Skeletal muscle satellite cell (primary cell): ENCODE measurements at regions not wholly inside any gene's neighbourhood (a gene's known extent, or its start where the extent isn't known, plus 50 kb on each side); places are given as distances from the start of the nearest gene placed in this dataset.

Source experiments
- H3K27me3 ChIP-seq: 2 replicates; pipeline ENCODE4 v1.7.0; 2013; ENCODE audit warnings: low read length; ENCODE audit not compliant: control insufficient read depth, insufficient read depth
- H3K36me3 ChIP-seq: 2 replicates; pipeline ENCODE4 v1.7.0; 2013; ENCODE audit warnings: mild to moderate bottlenecking, control low read depth, low read length; ENCODE audit not compliant: insufficient read depth
- H3K4me1 ChIP-seq: 2 replicates; pipeline ENCODE4 v1.7.0; 2013; ENCODE audit warnings: low read length; ENCODE audit not compliant: control insufficient read depth, insufficient read depth
- H3K4me2 ChIP-seq: 2 replicates; pipeline ENCODE4 v1.7.0; 2013; ENCODE audit warnings: mild to moderate bottlenecking, low read length
- H3K4me3 ChIP-seq: 2 replicates; pipeline ENCODE4 v1.7.0; 2013; ENCODE audit warnings: low read length
- H3K9ac ChIP-seq: 2 replicates; pipeline ENCODE4 v1.7.0; 2013; ENCODE audit warnings: mild to moderate bottlenecking, low read depth, low read length, moderate library complexity
- H3K9me3 ChIP-seq: replicated peaks from 2 replicates; pipeline ENCODE4 v1.7.0; 2013; ENCODE audit warnings: mild to moderate bottlenecking, control low read depth, low read length

DNA sequence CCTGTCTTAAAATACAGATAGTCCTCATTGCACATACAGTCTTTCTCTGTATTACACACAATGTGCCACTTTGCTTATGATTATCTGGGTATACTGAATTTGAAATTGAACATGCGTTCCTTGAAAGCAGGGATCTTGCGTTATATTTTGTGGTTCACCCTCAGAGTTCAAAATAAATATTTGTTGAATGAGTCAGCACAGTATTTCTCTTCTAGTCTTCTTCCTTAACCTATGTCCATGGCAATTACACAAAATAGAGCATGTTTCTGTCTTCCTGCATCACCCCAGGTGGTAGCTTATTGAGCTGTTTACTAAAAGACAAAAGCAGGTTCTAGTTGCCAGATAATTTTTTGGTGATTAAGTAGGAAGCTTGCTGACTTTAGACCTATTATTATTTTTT is 272.9 kb upstream of the FERMT1 start:
- Histone ChIP-seq H3K36me3 (no peaks in the 10 kb centered on the region), H3K27me3 (no peaks in the 10 kb centered on the region), H3K4me1 (no peaks in the 10 kb centered on the region), H3K9me3 (no peaks in the 10 kb centered on the region), H3K4me2 (no peak overlapping the region), H3K4me3 (no peak overlapping the region), H3K9ac (no peak overlapping the region)

DNA sequence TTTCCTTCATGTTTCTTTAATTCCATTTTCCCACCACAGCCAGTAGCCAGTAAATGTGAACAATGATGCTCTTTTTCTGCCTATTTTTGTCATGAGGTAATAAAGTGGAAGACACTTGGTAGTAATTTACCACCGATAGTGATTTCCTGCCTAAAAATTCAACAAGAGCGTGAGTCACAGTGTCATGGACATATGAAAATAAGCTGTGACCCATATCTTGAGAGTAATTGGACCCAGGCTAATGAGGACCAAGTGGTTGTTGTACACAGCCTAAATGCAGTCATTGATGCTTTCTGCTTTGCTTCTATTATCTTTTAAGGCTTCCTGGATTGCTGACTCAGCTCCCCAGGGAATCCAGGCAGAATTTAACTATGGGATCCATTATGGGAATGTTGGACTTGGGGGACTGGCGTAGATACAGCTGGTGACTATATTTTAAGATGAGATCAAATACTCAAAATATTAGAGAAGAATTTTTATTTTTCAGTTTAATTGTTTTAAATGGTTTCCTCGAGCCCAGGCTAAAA is 265.9 kb upstream of the FERMT1 start:
- no peaks in the 10 kb centered on the region for H3K9me3 ChIP-seq
- no peak overlapping the region for H3K9ac ChIP-seq
- no peak overlapping the region for H3K4me2 ChIP-seq
- no peaks in the 10 kb centered on the region for H3K27me3 ChIP-seq
- H3K36me3 ChIP-seq, result no peaks in the 10 kb centered on the region
- no peaks in the 10 kb centered on the region for H3K4me1 ChIP-seq
- no peak overlapping the region for H3K4me3 ChIP-seq

DNA sequence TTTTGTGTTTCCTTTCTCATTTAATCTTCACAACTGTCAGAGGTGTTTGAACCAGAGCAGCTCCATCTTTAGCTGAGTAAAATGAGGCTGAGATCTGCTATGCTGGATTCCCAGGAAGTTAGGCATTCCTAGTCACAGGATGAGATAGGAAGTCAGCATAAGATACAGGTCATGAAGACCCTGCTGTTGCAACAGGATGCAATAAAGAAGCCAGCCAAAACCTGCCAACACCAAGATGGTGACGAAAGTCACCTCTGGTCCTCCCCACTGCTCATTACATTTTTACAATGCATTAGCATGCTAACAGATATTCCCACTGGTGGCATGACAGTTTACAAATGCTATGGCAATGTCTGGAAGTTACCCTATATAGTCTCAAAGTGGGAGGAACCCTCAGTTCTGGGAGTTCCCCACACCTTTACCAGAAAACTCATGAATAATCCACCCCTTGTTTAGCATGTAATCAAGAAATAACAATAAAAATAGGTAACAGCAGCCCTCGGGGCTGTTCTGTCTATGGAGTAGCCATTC is 262.2 kb upstream of the FERMT1 start:
- Histone ChIP-seq H3K9me3 (no peaks in the 10 kb centered on the region), H3K9ac (no peak overlapping the region), H3K27me3 (no peaks in the 10 kb centered on the region), H3K4me3 (no peak overlapping the region), H3K4me2 (no peak overlapping the region), H3K4me1 (no peaks in the 10 kb centered on the region), H3K36me3 (no peaks in the 10 kb centered on the region)

DNA sequence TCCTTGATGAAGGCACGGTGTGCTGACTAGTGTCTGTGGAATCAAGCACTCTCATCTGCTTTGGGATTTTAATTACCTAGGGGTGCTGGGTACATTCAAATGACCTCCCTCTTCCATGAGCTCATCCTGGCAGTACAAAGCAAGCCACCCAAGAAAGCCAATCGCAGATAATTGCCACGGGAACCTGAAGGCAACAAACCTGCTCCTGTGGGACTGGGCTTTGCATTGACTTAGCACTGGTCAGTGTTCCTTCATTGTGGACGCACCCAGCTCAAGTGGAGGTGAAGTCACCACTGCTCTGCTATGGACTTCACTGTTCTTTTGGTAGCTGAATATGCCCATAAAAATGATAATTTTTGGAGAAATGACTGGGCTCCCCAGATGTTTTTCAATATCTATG is 261.6 kb upstream of the FERMT1 start:
- H3K27me3 ChIP-seq, result no peaks in the 10 kb centered on the region
- H3K9ac ChIP-seq, result no peak overlapping the region
- H3K9me3 ChIP-seq, result no peaks in the 10 kb centered on the region
- no peaks in the 10 kb centered on the region for H3K36me3 ChIP-seq
- no peak overlapping the region for H3K4me3 ChIP-seq
- no peak overlapping the region for H3K4me2 ChIP-seq
- H3K4me1 ChIP-seq, result no peaks in the 10 kb centered on the region

DNA sequence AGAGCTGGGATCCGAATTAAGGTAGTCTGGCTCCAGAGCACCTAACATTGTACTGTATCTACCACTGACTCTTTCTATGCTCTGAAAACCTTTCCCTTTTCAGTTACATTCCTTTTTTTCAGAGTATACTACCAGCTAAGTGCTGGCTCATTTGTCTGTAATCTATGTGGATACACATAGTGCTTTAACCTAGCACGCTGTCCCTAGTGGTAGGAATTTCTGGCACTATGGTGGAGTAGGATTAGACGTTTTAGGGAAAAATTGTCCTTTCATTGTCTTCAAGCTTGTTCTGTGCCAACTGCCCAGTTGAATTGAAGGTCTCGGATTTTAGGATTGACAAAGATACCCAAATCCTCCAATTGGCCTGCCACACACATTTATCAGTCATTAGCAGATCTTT is 259.1 kb upstream of the FERMT1 start:
- no peaks in the 10 kb centered on the region for H3K36me3 ChIP-seq
- no peaks in the 10 kb centered on the region for H3K9me3 ChIP-seq
- no peak overlapping the region for H3K4me3 ChIP-seq
- no peaks in the 10 kb centered on the region for H3K27me3 ChIP-seq
- no peaks in the 10 kb centered on the region for H3K4me1 ChIP-seq
- H3K9ac ChIP-seq, result no peak overlapping the region
- H3K4me2 ChIP-seq, result no peak overlapping the region

DNA sequence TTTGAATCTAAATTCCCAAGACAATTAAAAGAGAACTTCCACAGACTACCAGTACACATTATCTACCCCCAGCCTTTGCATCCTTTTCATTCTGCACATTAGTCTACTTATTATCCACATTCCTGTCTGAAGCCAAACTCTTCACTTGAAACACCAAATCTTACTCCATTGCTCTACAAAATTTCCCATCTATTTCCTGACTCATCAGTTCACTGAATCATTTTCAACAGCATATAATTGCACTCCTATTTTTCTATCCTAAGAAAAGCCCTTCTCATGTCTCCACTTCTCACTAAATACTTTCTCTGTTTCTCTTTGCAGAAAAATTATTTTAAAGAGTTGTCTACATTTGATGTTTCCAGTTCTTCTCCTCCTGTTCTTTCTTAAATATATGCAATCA is 239.4 kb upstream of the FERMT1 start:
- H3K4me2 ChIP-seq, result no peak overlapping the region

DNA sequence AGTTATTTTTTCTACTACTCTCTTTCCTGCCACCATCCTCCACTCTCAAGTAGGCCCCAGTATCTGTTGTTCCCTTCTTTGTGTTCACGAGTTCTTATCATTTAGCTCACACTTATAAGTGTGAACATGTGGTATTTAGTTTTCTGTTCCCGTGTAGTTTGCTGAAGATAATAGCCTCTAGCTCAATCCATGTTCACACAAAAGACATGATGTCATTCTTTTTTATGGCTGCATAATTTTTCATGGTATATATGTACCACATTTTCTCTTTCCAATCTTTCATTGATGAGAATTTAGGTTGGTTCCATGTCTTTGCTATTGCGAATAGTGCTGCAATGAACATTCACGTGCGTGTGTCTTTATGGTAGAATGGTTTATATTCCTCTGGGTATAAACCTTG is 237.9 kb upstream of the FERMT1 start:
- no peaks in the 10 kb centered on the region for H3K27me3 ChIP-seq
- H3K4me3 ChIP-seq, result no peak overlapping the region
- H3K4me2 ChIP-seq, result no peak overlapping the region
- H3K4me1 ChIP-seq, result no peaks in the 10 kb centered on the region
- H3K9me3 ChIP-seq, result no peaks in the 10 kb centered on the region
- no peaks in the 10 kb centered on the region for H3K36me3 ChIP-seq
- H3K9ac ChIP-seq, result no peak overlapping the region

More for the DNA sequence above, 239.4 kb upstream of the FERMT1 start:
- no peaks in the 10 kb centered on the region for H3K36me3 ChIP-seq
- H3K4me1 ChIP-seq, result no peaks in the 10 kb centered on the region
- no peaks in the 10 kb centered on the region for H3K9me3 ChIP-seq
- no peak overlapping the region for H3K4me3 ChIP-seq
- no peaks in the 10 kb centered on the region for H3K27me3 ChIP-seq
- no peak overlapping the region for H3K9ac ChIP-seq

DNA sequence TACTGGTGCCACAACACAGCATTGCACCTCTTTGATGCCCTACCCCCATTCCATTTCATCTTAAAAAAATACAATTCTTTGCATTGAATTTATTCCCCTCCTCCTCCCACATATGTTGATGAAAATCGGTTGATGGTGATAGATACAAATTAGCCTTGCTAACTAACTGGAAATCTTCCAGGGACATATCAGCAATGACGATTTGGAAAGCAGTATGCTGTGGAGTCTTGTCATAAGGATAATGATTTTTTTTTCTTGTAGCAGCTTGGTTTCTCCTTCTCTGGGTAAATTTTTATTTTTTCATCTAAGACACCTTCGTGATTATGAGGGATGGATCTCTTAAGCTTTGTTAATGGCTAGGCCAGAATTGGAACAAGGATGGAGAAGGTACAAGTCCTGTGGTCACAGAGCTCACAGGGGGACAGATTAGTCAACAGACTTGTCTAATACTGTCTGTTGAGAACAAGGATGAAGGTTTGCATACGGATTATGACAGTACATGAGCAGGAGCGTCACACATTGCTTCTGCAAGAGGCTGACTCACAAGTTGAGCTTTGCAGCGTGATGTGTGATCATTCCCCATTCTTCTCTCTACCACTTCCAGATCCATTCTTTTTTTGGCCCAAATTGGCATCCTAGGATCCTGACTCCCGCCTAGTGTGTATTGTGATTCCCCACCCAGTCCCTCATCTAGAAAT is 233.1 kb upstream of the FERMT1 start:
- Histone ChIP-seq H3K9me3 (no peaks in the 10 kb centered on the region), H3K4me3 (no peak overlapping the region)

DNA sequence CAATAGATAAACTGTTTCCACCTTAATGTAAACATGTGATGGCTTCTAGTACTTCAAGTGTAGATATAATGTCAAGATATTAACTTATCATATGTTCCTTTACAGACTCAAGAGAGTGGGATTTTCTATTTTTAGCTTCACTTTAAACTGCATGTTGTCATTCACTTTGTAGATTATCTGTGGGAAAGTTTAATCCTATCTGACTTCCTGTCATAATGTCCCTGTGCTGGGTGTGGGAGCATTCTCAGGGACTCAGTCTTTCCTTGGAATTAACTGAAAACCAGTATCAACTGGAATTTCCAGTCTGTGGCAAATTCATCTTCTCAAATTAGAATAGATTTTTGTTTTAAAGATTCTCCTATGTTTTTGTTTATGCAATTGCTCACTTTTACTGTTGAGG is 226.1 kb upstream of the FERMT1 start:
- H3K36me3 ChIP-seq, result no peaks in the 10 kb centered on the region
- no peak overlapping the region for H3K9ac ChIP-seq
- H3K4me1 ChIP-seq, result no peaks in the 10 kb centered on the region
- no peaks in the 10 kb centered on the region for H3K9me3 ChIP-seq
- no peak overlapping the region for H3K4me2 ChIP-seq
- H3K27me3 ChIP-seq, result no peaks in the 10 kb centered on the region
- no peak overlapping the region for H3K4me3 ChIP-seq

More for the DNA sequence above, 233.1 kb upstream of the FERMT1 start:
- Histone ChIP-seq H3K27me3 (no peaks in the 10 kb centered on the region), H3K36me3 (no peaks in the 10 kb centered on the region), H3K4me1 (no peaks in the 10 kb centered on the region), H3K4me2 (no peak overlapping the region), H3K9ac (no peak overlapping the region)

DNA sequence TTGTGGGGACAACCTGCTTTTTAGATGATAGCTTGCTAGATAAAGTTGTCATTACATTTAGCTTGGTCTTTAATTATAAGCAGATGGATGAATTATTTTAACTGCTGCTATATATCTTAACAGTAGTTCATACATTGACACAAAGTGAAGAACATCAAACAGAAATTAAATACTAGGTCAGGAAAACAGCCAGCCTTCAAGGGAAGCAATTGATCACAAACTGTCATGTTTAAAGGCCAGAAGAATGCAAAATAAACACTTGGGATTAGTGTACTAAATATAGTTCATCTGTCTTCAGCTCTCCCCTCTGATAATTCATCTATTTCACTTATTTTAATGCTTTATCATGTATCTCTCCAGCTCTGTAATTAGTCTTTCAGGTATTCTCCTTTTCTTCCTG is 225.1 kb upstream of the FERMT1 start:
- Histone ChIP-seq H3K9me3 (no peaks in the 10 kb centered on the region), H3K27me3 (no peaks in the 10 kb centered on the region), H3K9ac (no peak overlapping the region), H3K36me3 (no peaks in the 10 kb centered on the region), H3K4me3 (no peak overlapping the region), H3K4me1 (no peaks in the 10 kb centered on the region), H3K4me2 (no peak overlapping the region)

DNA sequence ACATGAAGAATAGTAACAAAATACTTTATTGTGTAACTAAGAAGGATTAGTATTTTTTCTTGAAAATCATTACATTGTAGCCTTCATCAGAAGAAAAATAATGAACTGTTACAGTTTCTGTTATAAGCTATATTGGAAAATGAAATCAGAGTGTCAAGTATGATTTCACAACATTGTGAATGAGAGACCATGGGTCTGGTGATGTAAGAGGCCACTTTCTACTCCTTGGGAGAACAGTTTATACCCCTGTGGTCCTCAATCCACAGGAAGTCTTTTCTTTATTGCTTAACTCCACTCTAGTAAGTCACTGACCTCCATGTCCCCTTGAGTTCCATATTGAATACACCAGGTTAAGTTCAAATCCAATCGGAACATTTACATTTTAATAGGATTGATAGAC is 218.7 kb upstream of the FERMT1 start:
- Histone ChIP-seq H3K4me1 (no peaks in the 10 kb centered on the region), H3K4me3 (no peak overlapping the region), H3K4me2 (no peak overlapping the region), H3K27me3 (no peaks in the 10 kb centered on the region), H3K36me3 (no peaks in the 10 kb centered on the region), H3K9me3 (no peaks in the 10 kb centered on the region), H3K9ac (no peak overlapping the region)

DNA sequence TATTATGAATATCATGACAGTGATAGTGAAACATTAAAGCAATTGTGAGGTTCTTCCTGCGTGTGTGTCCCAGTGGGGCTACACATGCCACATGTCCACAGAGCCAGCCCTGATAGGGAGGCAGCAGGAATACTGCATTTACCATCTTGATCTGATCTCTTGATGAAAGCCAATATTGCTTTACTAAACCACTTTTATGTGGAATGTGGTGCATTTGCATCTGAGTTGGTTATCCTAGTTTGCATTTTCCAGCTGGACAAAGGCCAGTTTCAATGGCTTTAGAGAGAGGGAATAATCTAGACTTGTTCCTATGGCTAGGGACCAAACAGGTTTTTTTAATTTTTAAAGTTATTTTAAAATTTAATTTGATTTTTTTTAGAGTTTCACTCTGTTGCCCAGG is 216.3 kb upstream of the FERMT1 start:
- no peak overlapping the region for H3K4me3 ChIP-seq
- H3K9me3 ChIP-seq, result no peaks in the 10 kb centered on the region
- no peaks in the 10 kb centered on the region for H3K4me1 ChIP-seq
- no peaks in the 10 kb centered on the region for H3K36me3 ChIP-seq
- no peak overlapping the region for H3K4me2 ChIP-seq
- H3K27me3 ChIP-seq, result no peaks in the 10 kb centered on the region
- no peak overlapping the region for H3K9ac ChIP-seq
